Stomach smooth muscle (tissue), 2 donors: ENCODE measurements at regions not wholly inside any gene's neighbourhood (a gene's known extent, or its start where the extent isn't known, plus 50 kb on each side); places are given as distances from the start of the nearest gene placed in this dataset.

Source experiments
- H3K27ac ChIP-seq: one replicate; pipeline ENCODE4 v1.7.0; 2013; ENCODE audit warnings: mild to moderate bottlenecking, low read length, inconsistent platforms
- H3K27me3 ChIP-seq, 2 donors: one replicate each; pipeline ENCODE4 v1.7.0; 2013; ENCODE audit warnings: low read length in 2 of 2; ENCODE audit not compliant: insufficient read depth in 2 of 2, control insufficient read depth in 1 of 2
- H3K36me3 ChIP-seq, 2 donors: one replicate each; pipeline ENCODE4 v1.7.0; 2013; ENCODE audit warnings: low read length in 2 of 2; ENCODE audit not compliant: control insufficient read depth in 2 of 2, insufficient read depth in 2 of 2
- H3K4me1 ChIP-seq: one replicate; pipeline ENCODE4 v1.7.0; 2013; ENCODE audit warnings: low read length; ENCODE audit not compliant: control insufficient read depth, insufficient read depth
- H3K4me3 ChIP-seq, 2 donors: one replicate each; pipeline ENCODE4 v1.7.0; 2013; ENCODE audit warnings: low read length in 2 of 2
- H3K9ac ChIP-seq, 2 donors: one replicate each; pipeline ENCODE4 v1.7.0; 2013; ENCODE audit warnings: low read length in 2 of 2, mild to moderate bottlenecking in 1 of 2
- H3K9me3 ChIP-seq, 2 donors: one replicate each; pipeline ENCODE4 v1.7.0; 2013; ENCODE audit warnings: low read length in 2 of 2; ENCODE audit not compliant: control insufficient read depth in 2 of 2
- donor health status: healthy.
- donor health status: Pancreatic carcinoma.

DNA sequence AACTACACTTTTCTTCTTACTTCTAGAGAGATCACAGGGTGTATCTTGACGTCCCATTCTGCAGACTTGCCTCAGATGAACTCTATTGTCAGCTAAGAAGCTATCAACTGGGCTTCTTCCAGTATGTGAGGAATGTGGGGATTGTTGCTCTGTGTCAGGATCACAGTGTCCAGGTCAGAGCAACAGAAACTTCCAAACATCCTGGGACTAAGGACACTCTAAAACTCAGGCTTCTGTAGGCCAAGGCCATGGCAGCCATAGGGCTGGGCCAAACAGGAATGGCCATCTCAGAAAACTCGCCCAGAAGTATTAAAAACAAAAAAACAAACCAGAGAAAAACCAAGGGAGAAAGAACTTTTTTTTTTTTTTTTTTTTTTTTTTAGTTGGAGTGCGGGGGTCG, 210.0 kb upstream of the CLINT1 start:
- Histone ChIP-seq H3K9ac (no peak overlapping the region), H3K4me1 (peaks cover 7% of the 10 kb centered on the region), H3K9me3 (no peaks in the 10 kb centered on the region), H3K27me3 (no peaks in the 10 kb centered on the region), H3K36me3 (no peaks in the 10 kb centered on the region), H3K4me3 (no peak overlapping the region), H3K27ac (no peak overlapping the region)

DNA sequence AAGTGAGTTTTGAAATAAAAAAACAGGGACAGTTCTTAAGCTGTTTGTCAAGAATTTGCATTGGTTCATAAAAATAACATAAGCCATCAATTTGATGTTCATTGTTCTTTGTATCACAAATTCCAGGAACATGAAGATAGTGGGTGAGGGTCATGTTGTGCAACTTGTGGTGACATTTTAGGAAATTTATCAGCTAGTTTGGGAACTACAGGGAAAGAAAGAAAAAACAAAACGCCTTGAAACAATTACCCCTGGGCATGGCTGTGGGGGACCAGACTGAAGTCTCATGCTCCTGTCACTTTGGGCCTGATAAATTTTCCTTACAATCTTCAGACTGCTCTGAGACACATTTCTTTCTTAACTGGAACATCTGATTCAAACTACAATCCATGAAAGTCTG, 207.1 kb upstream of the CLINT1 start:
- H3K9ac ChIP-seq = no peak overlapping the region
- no peak overlapping the region for H3K4me3 ChIP-seq
- no peaks in the 10 kb centered on the region for H3K9me3 ChIP-seq
- H3K36me3 ChIP-seq = no peaks in the 10 kb centered on the region
- H3K27ac ChIP-seq = no peak overlapping the region
- no peaks in the 10 kb centered on the region for H3K27me3 ChIP-seq
- H3K4me1 ChIP-seq = peaks cover 7% of the 10 kb centered on the region

DNA sequence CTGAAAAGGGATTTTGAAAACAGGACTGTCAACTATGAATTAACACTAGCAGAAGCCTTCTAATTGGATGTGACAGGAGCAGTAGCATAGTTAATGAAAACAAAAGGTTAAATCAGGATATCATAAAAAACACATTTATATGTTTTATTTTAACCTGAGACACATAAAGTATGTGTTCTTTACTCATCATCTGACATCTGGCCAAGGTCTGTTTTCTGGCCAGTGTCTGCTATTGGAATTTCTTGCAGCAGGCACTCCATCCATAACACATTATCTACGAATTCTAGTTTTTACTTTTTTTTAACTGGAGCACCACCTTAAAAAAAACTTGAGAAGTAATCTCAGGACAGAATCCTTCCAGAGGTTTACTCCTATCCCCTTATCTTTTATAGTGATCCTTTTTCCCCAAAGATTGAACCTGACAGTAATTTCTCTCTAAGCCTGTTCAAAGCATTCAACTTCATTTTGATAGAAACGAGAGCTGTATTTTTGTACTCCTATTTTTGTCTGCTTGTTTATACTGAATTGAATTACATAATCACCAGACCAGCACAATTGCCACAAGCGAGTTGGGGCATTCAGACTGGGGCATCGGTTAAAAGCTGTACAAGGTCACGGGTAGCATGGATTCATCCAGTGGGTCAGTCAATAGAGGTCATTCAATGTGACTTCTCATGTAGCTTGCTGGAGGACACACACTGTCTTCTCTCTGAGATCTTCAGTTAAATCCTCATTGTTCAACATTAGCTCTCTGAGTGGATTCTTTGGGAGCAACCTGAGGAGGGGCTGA, 205.6 kb upstream of the CLINT1 start:
- Histone ChIP-seq H3K4me3 (no peak overlapping the region), H3K27ac (no peak overlapping the region), H3K36me3 (no peaks in the 10 kb centered on the region), H3K9ac (no peak overlapping the region), H3K27me3 (no peaks in the 10 kb centered on the region), H3K4me1 (peaks cover 7% of the 10 kb centered on the region), H3K9me3 (no peaks in the 10 kb centered on the region)

DNA sequence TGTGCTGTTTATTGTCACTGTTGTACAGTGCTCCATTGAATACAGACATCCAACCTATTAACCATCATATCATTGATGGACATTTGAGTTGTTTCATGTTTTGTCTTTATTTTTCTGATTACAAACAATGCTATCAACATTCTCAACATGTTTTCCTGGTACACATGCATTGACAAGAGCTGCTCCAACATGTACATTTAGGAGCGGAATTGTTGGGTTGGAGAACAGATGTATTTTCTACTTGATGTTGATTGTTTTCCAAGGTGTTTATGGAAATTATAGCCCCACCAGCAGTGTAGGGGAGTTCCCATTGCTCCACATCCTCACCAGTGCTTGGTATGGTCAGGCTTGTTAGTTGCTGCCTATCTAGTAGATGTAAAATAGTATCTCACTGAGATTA, 204.1 kb upstream of the CLINT1 start:
- H3K36me3 ChIP-seq = no peaks in the 10 kb centered on the region
- H3K4me1 ChIP-seq = peaks cover 7% of the 10 kb centered on the region
- no peak overlapping the region for H3K27ac ChIP-seq
- no peaks in the 10 kb centered on the region for H3K9me3 ChIP-seq
- H3K9ac ChIP-seq = no peak overlapping the region
- H3K27me3 ChIP-seq = no peaks in the 10 kb centered on the region
- H3K4me3 ChIP-seq = no peak overlapping the region

DNA sequence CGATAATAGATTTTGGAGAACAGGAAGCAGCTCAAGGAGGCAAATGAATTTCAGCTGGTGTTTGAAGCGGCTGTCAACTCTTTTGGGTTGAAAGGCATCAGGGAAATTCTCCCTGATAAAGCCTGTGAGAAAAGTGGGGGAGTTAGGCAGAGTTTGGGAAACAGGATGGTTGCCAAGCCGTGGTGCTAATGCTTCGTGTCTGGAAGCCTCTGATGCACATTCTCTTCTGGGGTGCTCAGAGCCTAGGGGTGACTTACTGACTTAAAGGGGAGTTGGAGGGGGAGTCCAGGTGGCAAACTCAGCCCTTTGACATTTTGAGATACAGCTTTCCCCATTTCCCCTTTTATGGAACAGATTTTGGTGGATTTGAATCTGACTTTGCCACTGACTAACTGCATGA, 202.5 kb upstream of the CLINT1 start:
- Histone ChIP-seq H3K27ac (no peak overlapping the region), H3K9ac (no peak overlapping the region), H3K4me3 (no peak overlapping the region), H3K27me3 (no peaks in the 10 kb centered on the region), H3K36me3 (no peaks in the 10 kb centered on the region), H3K9me3 (no peaks in the 10 kb centered on the region), H3K4me1 (peaks cover 7% of the 10 kb centered on the region)

DNA sequence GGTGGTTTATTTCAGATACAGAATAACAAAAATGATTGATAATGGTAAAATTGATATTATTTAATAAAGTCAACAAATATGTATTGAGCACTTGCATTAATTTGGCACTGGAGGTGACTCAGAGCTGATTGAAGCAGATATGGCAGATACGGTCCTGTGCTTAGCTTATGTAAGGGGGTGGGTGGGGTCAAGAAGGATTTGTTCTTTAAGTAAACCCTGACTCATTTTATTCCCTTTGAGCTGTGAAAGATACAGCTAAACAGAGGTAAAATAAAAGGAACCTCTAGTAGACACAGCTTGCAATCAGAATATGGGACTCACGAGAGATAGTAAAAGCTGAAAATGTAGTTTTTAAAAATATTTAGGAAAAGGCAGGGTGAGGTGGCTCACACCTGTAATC, 201.3 kb upstream of the CLINT1 start:
- no peak overlapping the region for H3K4me3 ChIP-seq
- no peak overlapping the region for H3K9ac ChIP-seq
- H3K9me3 ChIP-seq = no peaks in the 10 kb centered on the region
- H3K4me1 ChIP-seq = peaks cover 7% of the 10 kb centered on the region
- no peaks in the 10 kb centered on the region for H3K27me3 ChIP-seq
- H3K27ac ChIP-seq = no peak overlapping the region
- no peaks in the 10 kb centered on the region for H3K36me3 ChIP-seq

DNA sequence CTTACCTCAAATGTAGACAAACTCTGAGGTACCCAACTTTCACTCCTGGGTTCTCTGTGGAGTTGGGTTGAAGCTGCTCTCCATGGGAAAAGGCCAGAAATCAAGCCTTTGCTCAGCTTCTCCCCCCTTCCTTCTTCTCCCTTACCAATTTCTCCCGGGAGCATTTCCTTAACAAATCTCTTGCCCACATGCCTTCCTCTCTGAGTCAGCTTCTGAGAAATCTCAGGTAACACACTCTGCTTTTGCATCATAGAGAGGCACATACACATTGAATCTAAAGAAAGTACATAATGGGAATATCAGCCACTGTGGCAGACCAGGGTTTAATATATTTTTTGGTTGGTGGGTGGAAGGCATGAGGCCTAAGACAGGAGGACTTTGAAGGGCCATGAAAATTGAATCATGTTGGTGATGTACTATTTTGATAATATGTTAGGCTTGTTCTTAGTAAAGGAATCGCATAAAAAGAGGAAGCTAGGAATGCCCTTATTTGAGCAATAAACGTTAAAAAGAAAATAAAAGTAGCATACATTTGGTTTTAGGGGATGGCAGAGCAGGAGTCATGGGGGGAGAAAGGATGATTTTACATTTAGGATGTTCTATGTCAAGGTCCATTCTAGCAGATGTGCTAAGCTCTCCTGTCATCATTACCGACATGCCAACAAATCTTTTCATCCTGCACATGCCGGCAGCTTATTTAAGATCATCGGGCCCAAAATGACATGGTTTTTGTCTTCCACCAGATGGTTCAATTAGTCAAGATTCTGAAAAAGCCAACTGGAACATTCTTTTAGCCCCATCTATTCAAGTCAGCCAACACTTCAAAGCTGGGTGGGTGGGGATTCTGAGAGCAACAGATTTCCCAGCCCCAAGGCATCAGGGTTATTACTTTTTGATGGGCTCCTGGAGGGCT, 199.5 kb upstream of the CLINT1 start:
- Histone ChIP-seq H3K4me3 (no peak overlapping the region), H3K9me3 (no peaks in the 10 kb centered on the region), H3K4me1 (no peaks in the 10 kb centered on the region), H3K9ac (no peak overlapping the region), H3K36me3 (no peaks in the 10 kb centered on the region), H3K27ac (no peak overlapping the region), H3K27me3 (no peaks in the 10 kb centered on the region)

DNA sequence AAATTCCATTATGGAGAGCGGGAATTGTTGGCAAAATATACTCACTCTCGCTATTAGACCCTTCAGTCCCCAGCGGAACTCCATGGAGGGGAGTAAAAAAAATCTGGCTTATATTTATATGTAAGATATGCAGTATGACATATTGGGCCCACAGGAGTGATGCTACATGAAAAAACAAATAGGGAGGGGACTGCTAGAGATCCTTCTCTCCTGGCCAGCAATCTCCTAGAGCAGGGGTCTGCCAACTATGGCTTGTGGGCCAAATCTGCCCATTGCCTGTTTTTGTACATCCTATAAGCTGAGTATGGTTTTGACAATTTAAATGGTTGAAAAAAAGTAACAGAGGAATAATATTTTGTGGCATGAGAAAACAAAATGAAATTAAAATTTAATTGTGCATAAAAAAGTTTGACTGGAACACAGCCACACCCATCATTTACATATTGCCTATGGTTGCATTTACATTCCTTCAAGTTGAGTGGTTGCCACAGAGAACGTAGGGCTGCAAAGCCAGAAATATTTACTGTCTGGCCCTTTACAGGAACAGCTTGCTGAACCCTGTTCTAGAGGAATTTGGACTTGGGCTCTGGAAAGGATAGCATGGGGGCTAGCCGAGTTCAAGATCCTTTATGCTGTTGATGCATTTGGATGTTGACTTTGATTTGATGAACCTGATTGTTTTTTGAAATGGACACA, 197.3 kb upstream of the CLINT1 start:
- H3K27ac ChIP-seq = no peak overlapping the region
- no peak overlapping the region for H3K4me3 ChIP-seq
- H3K9me3 ChIP-seq = no peaks in the 10 kb centered on the region
- H3K9ac ChIP-seq = no peak overlapping the region
- H3K27me3 ChIP-seq = peaks cover 0 to 2% of the 10 kb centered on the region in 2 donors
- no peaks in the 10 kb centered on the region for H3K36me3 ChIP-seq
- no peaks in the 10 kb centered on the region for H3K4me1 ChIP-seq

DNA sequence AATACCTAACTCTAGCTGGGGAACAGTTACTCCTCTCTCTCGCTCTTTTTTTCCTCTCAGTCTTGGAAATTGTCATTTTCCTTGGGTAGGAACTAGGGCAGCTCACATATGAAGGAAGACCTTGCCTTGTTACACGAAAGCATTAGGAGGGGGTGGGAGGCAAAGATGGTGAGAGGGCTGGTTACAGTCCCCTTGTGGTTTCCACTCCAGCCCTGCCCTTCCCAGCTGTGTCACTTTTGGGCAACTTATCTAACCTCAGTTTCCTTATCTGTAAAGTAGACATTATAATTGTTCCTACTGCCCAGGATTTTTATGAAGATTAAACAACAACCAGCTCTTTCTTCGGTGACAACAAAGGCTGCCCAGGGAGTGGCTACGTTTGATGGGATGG, 196.2 kb upstream of the CLINT1 start:
- peaks cover 0 to 2% of the 10 kb centered on the region in 2 donors for H3K27me3 ChIP-seq
- no peak overlapping the region for H3K27ac ChIP-seq
- H3K9ac ChIP-seq = no peak overlapping the region
- no peaks in the 10 kb centered on the region for H3K4me1 ChIP-seq
- no peaks in the 10 kb centered on the region for H3K36me3 ChIP-seq
- H3K9me3 ChIP-seq = no peaks in the 10 kb centered on the region
- no peak overlapping the region for H3K4me3 ChIP-seq

DNA sequence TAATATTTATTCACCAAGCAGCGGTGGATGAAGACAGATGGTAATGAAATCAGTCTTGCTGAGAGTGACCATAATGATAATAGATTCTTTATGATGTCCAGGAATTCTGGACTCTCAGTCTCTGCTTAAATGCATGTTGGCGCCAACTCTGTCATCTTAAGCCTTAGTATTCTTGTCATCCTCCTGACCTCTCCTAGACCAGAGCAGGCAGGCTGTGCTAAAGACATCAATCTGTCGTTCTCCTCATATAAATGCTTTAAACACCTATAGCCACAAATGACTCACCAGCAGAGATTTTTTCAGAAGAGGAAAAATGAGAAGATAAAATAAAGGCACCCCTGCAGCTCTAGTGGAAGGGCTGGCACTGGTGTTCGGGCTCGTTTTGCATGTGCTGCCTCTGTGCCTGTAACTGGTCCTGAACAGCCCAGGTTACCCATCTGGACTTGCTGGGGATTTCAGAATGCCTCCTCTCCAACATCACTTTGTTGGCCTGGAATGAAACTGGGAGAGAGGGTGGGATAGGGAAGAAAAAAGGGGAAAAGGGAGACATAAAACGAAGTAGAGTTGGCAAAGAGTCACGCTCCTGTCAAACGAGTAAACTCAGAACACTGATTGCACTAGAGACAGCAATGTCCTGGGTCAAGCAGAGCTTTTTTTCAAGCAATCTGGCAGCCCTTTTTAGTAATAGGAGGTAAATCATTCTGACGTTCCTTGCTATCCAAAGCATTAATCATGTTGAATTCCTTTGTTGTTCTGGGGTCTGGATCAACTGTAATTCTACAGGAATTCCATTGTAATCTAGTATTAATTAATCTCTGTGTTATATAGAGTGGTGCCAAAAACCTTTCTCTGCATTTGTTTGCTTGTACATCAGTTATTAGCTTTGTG, 195.5 kb upstream of the CLINT1 start:
- no peaks in the 10 kb centered on the region for H3K36me3 ChIP-seq
- H3K9me3 ChIP-seq = no peaks in the 10 kb centered on the region
- no peak overlapping the region for H3K27ac ChIP-seq
- H3K4me3 ChIP-seq = no peak overlapping the region
- no peak overlapping the region for H3K9ac ChIP-seq
- no peaks in the 10 kb centered on the region for H3K4me1 ChIP-seq
- peaks cover 0 to 2% of the 10 kb centered on the region in 2 donors for H3K27me3 ChIP-seq
